ENCODE measurements at regions not wholly inside any gene's neighbourhood (a gene's known extent, or its start where the extent isn't known, plus 50 kb on each side); places are given as distances from the start of the nearest gene placed in this dataset.

GRCh38 chr9:12464400-12464799, 228.8 kb upstream of the TYRP1 start:
- Mint-ChIP-seq H3K27ac (no peak overlapping the region), H3K4me3 (no peak overlapping the region), H3K36me3 (ENCODE audit: low read depth) (no peaks in the 10 kb centered on the region), H3K27me3 (ENCODE audit: low read depth, poor library complexity) (no peaks in the 10 kb centered on the region), H3K9me3 (no peaks in the 10 kb centered on the region), H3K4me1 (peaks cover 4% of the 10 kb centered on the region)
- DNase-seq, result no peak
- TF ChIP-seq CTCF (IDR thresholded peaks at IDR 0.05), result no peak

- no peak overlapping the region for H3K27ac Mint-ChIP-seq
- peak; percentile 18 for DNase-seq
- H3K36me3 Mint-ChIP-seq (ENCODE audit: low read depth), result no peaks in the 10 kb centered on the region
- peaks cover 4% of the 10 kb centered on the region for H3K4me1 Mint-ChIP-seq
- H3K4me3 Mint-ChIP-seq, result no peak overlapping the region
- TF ChIP-seq CTCF (IDR thresholded peaks at IDR 0.05), result peak; percentile 79
- H3K27me3 Mint-ChIP-seq (ENCODE audit: low read depth, poor library complexity), result no peaks in the 10 kb centered on the region
- no peaks in the 10 kb centered on the region for H3K9me3 Mint-ChIP-seq
Observed at GRCh38 chr9:12464910-12465512, 228.2 kb upstream of the TYRP1 start.

- Mint-ChIP-seq H3K4me1 (peaks cover 4% of the 10 kb centered on the region), H3K36me3 (ENCODE audit: low read depth) (no peaks in the 10 kb centered on the region), H3K9me3 (no peaks in the 10 kb centered on the region), H3K4me3 (no peak overlapping the region), H3K27ac (no peak overlapping the region), H3K27me3 (ENCODE audit: low read depth, poor library complexity) (peaks cover under 1% of the 10 kb centered on the region)
- TF ChIP-seq CTCF (IDR thresholded peaks at IDR 0.05), result no peak
- no peak for DNase-seq
Observed at GRCh38 chr9:12469084-12469483, 224.1 kb upstream of the TYRP1 start.

- no peak for DNase-seq
- Mint-ChIP-seq H3K4me3 (no peak overlapping the region), H3K9me3 (no peaks in the 10 kb centered on the region), H3K4me1 (no peaks in the 10 kb centered on the region), H3K27me3 (ENCODE audit: low read depth, poor library complexity) (peaks cover 4% of the 10 kb centered on the region), H3K36me3 (ENCODE audit: low read depth) (no peaks in the 10 kb centered on the region), H3K27ac (no peak overlapping the region)
- no peak for TF ChIP-seq CTCF (IDR thresholded peaks at IDR 0.05)
Observed at GRCh38 chr9:12494411-12494810, 198.8 kb upstream of the TYRP1 start.

GRCh38 chr9:12497790-12498189, 195.4 kb upstream of the TYRP1 start:
- no peak for TF ChIP-seq CTCF (IDR thresholded peaks at IDR 0.05)
- Mint-ChIP-seq H3K27me3 (ENCODE audit: low read depth, poor library complexity) (no peaks in the 10 kb centered on the region), H3K4me1 (no peaks in the 10 kb centered on the region), H3K27ac (no peak overlapping the region), H3K4me3 (no peak overlapping the region), H3K9me3 (no peaks in the 10 kb centered on the region), H3K36me3 (ENCODE audit: low read depth) (no peaks in the 10 kb centered on the region)
- DNase-seq, result no peak

- DNase-seq, result no peak
- H3K4me3 Mint-ChIP-seq, result no peak overlapping the region
- no peaks in the 10 kb centered on the region for H3K36me3 Mint-ChIP-seq (ENCODE audit: low read depth)
- H3K4me1 Mint-ChIP-seq, result no peaks in the 10 kb centered on the region
- H3K9me3 Mint-ChIP-seq, result peaks cover 7% of the 10 kb centered on the region
- H3K27ac Mint-ChIP-seq, result no peak overlapping the region
- peaks cover 4% of the 10 kb centered on the region for H3K27me3 Mint-ChIP-seq (ENCODE audit: low read depth, poor library complexity)
- TF ChIP-seq CTCF (IDR thresholded peaks at IDR 0.05), result no peak
Observed at GRCh38 chr9:12502520-12502919, 190.7 kb upstream of the TYRP1 start.
